ENCODE measurements at regions not wholly inside any gene's neighbourhood (a gene's known extent, or its start where the extent isn't known, plus 50 kb on each side); places are given as distances from the start of the nearest gene placed in this dataset.

- TF ChIP-seq POLR2A (IDR thresholded peaks at IDR 0.05; ENCODE audit: low read depth, low read length) (no peak), POLR2AphosphoS5 (IDR thresholded peaks at IDR 0.05; ENCODE audit: low read depth, low read length) (no peak)
These were observed 64.8 kb upstream of the LMCD1 start for GRCh38 chr3:8436661-8437287.
